TTC549 (cell line): ENCODE measurements at regions not wholly inside any gene's neighbourhood (a gene's known extent, or its start where the extent isn't known, plus 50 kb on each side); places are given as distances from the start of the nearest gene placed in this dataset.

Experiments
- FAIRE-seq: peaks from 2 replicates; lab custom pipeline; 2012; peaks lifted over from hg19 to GRCh38; lab: Jason Lieb, UNC

DNA sequence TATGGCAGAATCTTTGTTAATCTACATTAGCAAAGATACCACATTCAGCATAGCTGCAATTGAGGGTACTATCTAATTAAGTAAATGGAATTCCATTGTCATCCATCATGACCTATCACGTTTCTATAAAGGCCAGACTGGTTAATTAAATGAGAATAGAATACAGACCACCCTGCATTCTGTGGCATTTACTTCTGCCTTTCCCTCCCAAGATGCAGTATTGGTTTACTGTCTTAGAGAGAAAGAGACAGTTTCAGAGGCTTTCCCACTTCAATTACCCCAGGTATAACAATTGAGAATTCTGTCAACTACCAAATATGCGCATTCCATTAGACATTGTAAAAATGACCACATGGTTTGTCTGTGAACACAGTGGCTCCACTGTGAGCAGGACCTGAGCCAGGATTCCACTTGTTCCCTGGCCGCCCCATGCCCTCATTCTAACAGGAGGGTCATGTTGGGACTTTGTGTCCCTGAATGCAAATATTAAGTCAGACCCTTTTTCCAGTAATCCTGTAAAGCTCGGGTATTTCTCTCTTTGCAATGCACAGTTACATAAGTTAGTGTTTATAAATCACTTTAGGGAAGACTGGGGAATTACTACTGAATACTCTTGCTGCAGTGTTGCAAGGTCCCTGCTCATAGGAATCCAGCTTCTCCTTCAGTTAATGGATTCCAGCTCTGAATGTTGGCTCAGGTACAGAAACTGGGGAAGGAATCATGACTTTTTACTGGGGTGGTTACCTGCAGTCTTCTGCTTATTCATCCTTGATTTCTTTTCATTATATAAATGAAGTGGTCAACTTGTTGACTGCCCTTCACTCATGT, 261.0 kb downstream of the PDGFC start:
- no peak for FAIRE-seq

- no peak for FAIRE-seq
Observed at GRCh38 chr4:156705311-156705710, 266.3 kb downstream of the PDGFC start.

- FAIRE-seq, result no peak
Observed at GRCh38 chr4:156695163-156695562, 276.4 kb downstream of the PDGFC start.

- no peak for FAIRE-seq
Observed at GRCh38 chr4:156694413-156694812, 277.2 kb downstream of the PDGFC start.

DNA sequence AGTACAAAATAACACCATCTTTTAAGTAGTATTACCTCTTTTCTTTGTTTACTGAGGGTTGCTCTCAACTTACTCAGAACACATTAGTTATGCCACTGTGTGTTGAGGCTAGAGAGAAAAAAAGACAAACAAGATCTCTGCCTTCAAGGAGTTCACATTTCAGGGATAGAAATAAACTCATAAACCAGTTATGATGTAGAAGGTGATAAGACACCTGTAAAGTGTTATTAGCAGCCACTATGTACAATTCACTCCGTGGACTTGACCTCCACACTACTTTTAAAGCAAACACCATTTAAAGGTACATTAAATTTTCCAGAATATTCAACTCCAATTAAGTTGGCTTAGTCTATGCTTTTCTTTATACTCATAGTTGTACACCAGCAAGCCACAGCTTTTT, 278.0 kb downstream of the PDGFC start:
- no peak for FAIRE-seq

- no peak for FAIRE-seq
Observed at GRCh38 chr4:156692016-156692415, 279.6 kb downstream of the PDGFC start.

- no peak for FAIRE-seq
Observed at GRCh38 chr4:156690572-156690971, 281.0 kb downstream of the PDGFC start.

GRCh38 chr4:156686120-156686519, 285.5 kb downstream of the PDGFC start:
- no peak for FAIRE-seq

DNA sequence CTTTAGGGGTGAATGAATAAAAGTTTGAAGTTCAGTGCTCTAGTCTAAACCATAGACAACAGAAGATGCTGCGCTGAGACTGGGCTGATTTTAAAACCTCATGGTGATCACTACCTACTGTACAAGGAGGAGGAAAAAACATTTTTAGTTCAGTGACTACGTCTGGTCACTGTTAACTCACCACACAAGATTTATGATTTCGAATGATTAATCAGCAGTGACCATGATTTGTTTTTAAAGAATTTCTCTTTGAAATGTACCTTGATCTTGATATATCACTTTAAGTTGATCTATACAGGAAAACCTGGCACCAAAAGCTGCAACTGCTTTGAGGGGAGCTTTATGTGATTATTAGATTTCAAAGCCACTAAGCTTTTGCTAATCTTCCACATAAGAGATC, 286.3 kb downstream of the PDGFC start:
- no peak for FAIRE-seq

DNA sequence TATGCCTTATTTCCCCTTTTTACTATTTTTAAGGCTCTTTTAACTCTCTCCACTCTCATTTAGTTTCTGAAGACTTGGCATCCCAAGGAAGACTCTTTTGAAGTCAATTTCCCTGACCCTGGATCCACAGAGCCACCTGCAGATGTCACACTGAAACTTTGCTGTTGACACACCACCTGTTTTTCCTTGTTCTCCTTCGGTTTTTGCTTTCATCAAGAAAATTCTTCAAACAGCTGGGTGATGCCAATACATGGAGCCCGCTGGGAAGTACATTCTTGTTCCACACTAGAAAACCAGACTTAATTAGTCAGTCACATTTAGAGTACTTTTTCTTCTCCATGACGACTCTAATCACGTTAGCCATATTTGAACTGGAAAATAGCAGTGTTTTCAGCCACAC, 293.9 kb downstream of the PDGFC start:
- FAIRE-seq, result no peak

DNA sequence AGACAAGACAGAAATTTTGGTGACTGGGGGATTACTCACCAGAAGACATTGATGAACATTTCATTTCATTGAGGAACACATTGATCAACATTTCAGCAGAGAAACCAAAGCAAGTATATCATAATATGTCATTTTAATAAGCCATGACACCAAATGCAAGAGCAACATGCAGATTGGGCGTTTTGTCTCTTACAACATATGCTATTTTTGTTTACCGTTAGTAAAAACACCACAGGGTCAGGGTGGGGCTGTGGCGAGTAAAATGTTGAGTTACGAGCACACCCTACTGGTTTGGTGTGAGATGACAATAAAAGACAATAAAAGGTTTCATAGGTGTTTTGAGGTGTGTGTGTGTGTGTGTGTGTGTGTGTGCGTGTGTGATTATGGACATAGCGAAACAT, 294.5 kb downstream of the PDGFC start:
- peak; percentile 94 for FAIRE-seq

DNA sequence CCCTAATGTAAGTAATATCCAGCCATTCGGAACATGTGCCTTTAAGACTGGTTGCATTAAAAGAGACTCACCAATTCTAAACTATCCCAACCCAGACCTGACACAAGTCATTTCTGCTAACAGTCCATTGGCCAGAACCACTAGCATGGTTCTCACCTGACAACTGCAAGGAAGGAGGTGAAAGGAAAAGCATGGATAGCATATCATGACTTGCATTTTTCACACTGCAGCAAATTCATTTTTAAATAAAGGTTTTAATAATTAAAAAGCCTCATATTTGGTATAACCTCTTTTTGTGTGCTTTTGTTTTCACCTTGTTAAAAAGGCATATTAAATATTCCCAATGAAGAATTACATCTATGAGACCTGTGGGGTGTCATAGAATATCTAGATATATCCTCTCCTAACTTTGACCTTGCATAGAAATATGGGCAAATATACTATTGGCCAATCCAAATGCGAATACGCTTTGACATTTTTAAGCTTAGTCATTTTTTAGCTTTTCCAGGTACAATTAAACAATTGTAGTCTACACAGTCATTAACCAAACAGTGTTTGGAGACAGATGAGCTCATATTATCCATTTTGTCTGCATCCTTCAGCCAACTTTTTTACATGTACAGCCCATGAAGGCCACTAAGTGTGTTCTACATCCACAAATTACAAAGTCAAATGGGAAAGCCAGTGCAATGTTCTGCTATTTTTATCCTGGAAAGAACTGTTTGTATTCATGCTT, 295.3 kb downstream of the PDGFC start:
- no peak for FAIRE-seq

DNA sequence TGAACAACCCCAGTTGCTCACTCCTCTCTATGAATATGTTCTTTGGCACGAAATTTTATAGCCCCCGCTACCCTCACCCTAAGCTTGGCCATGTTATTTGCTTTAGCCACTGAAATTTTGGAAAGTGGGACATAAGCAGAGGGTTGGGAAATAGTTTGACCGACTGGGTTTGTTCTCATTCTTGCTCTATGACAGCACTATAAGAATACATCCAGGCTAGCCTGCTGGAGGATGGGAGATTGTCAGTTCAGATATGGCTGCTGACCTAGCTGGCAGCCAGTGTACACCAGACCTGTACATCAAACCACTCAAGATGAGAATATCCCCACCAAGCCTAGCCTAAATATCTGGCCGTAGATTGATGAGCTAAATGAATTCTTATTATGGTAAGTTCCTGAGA, 298.1 kb downstream of the PDGFC start:
- FAIRE-seq, result no peak

DNA sequence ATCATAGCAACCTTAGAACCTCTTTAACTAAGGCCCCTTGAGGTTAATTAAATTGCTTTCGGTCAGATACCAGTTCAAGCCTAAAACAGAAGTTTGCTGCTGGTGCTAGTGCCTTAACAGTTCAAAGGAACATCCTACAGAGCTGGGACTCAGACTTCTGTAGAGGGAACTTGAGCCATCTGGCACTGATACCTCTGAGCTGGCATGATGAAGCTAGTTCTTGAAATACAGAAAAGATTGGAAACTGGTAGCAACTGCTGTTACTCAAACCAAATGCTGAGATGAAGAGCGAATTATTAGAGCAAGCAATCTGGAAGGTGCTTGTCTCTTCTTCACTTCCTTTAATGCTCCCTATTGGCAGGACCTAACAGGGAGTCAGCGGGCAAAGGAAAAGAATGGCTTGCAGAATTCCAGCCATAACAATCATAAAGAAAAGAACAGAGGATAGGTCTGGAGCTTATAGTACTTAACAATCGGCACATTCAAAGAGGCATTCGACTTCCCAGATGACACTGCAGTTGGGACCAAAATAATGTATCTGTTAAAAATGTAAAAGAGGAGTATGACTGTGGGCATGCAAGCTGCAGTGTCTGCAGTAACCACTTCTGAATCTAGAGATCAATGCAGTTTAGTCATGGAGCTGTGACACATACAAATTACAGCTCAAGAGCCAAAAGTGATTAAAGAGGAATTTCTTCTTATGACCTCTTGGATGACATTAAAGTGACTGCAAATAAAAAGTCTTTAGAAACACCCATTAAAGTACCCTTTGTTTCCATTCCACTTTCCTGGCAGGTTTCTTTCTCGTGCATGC, 298.9 kb downstream of the PDGFC start:
- FAIRE-seq, result peak; percentile 39

GRCh38 chr4:156665780-156666366, 305.7 kb downstream of the PDGFC start:
- no peak for FAIRE-seq

GRCh38 chr4:156663663-156664062, 307.9 kb downstream of the PDGFC start:
- no peak for FAIRE-seq

GRCh38 chr4:156662921-156663320, 308.7 kb downstream of the PDGFC start:
- FAIRE-seq, result no peak

DNA sequence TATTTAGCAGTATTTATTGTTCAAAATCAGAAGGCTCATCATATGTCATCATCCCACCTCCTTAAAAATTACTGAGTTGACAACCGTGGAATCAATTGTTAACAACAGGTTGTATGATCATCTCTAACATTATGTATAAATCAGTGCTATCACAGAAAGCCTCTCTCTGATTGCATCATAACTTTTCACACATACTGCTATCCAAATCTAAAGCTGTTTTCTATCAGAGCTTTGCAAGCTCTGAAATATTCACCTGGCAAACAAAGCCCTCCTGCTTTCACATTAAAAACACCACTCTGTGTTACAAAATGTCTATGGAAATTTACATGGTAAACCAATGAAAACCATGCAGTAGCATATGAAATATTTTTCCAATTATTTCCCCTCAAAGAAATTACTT, 310.0 kb downstream of the PDGFC start:
- FAIRE-seq, result no peak

- no peak for FAIRE-seq
Observed at GRCh38 chr4:156660465-156660864, 311.1 kb downstream of the PDGFC start.

DNA sequence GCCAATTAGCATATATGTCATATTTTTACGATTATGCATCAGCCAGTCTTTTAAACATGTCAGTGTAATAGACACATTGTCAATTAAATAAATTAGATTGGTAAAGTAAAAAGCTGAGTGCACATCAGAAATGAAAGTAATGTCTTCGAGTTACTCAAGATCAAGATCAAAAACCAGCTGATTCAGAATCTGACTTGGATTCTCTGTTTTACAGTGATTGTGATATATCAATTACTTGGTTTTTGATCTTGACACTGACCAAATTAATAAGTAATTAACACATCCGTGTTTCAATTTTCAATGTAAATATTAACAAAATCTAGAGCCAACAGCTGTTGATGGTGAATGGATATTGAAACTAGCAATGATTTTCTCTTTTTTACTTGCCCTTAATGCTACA, 311.6 kb downstream of the PDGFC start:
- no peak for FAIRE-seq

DNA sequence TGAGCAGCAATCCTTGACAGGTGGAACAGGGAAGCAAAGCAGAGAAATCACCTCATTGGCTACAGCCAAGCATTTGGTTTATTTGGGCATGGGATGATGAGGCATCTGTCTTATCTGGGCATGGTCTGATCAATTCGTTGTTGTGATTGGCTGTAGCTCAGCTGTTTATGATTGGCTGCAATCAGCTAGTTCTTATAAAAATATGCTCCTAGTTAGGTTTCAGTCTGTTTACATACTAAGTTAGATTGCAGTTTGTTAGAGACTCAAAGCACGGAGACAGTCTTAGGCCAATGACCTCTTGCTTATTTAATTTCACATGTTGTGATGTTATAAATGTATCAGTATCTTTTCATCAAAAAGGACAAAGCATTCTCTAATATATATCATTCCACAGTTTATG, 312.0 kb downstream of the PDGFC start:
- no peak for FAIRE-seq

GRCh38 chr4:156656896-156657295, 314.7 kb downstream of the PDGFC start:
- FAIRE-seq, result no peak

DNA sequence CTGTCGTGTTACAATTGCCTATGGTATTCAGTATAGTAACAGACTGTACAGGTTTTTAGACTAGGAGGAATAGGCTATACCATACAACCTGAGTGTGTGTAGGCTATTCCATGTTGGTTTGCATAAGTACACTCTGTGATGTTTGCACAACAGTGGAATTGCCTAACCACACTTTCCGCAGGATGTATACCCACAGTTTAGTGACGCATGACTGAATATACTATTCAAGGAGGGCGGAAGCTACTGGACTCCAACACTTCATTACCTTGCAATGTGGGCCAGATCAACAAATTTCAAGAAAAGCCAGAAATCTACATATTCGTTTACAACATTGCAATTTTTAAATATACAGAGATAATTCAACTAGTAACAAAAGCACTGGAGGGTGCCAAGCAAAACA, 317.2 kb downstream of the PDGFC start:
- FAIRE-seq, result no peak
